B cell (primary cell): ENCODE measurements at regions not wholly inside any gene's neighbourhood (a gene's known extent, or its start where the extent isn't known, plus 50 kb on each side); places are given as distances from the start of the nearest gene placed in this dataset.

Source experiments
- CTCF ChIP-seq: fragments of 200-600 bp; IDR thresholded peaks from one replicate; pipeline ENCODE4 v1.8.0; 2022; ENCODE audit warnings: antibody characterized with exemption, mild to moderate bottlenecking
- EZH2 ChIP-seq: IDR thresholded peaks from 2 replicates; pipeline ENCODE4 v1.6.1; 2012; ENCODE audit warnings: borderline replicate concordance, low read depth, mild to moderate bottlenecking, moderate library complexity, low read length; ENCODE audit not compliant: insufficient read depth, poor library complexity, severe bottlenecking

DNA sequence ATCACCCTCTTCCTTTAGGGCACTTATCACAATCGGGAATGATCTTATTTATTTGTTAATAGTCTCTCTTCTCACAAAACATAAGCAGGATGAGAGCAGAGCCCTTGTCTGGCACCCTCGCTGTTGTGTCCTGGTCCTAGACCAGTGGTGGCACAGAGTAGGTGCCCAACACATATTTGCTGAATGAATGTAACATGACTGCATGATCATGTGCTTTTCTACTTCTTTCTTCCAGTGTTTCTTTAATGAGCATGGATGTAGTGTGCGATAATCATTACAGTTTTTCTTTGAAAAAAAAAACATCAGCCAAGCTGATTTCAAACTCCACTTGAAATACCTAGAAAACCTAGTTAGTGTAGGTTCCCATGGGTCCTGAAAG is 164.1 kb downstream of the CHIC2 start:
- TF ChIP-seq CTCF, result no peak
- TF ChIP-seq EZH2, result no peak
